Neural cell (in vitro differentiated cells): ENCODE measurements at regions not wholly inside any gene's neighbourhood (a gene's known extent, or its start where the extent isn't known, plus 50 kb on each side); places are given as distances from the start of the nearest gene placed in this dataset.
"Not testable (repeated sequence)": the region's sequence is repeated elsewhere in the genome, so short reads cannot be mapped to it uniquely, and the experiment has no call there.

Experiments
- POLR2AphosphoS5 ChIP-seq: IDR thresholded peaks from 2 replicates; pipeline ENCODE4 v1.6.1; 2012
- TF ChIP-seq, protein P1 (sequence below): fragments of 450-650 bp; IDR thresholded peaks from 2 replicates; pipeline ENCODE4 v1.5.1; 2014; ENCODE audit warnings: antibody characterized with exemption, mild to moderate bottlenecking, moderate library complexity; ENCODE audit not compliant: poor library complexity, severe bottlenecking

DNA sequence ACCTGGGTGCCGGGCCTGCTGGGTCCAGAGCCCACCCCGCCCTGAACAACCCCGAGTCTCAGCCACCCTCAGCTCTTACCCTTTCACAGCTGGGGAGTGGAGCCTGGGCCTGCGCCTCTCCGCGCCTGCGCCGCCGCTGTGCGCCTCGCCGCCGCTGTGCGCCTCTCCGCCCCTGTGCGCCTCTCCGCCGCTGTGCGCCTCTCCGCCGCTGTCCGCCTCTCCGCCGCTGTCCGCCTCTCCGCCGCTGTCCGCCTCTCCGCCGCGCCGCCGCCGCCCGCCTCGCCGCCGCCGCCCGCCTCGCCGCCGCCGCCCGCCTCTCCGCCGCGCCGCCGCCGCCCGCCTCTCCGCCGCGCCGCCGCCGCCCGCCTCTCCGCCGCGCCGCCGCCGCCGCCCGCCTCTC lies 544.4 kb downstream of the FOXD4L6 start:
- TF ChIP-seq, protein P1, sequence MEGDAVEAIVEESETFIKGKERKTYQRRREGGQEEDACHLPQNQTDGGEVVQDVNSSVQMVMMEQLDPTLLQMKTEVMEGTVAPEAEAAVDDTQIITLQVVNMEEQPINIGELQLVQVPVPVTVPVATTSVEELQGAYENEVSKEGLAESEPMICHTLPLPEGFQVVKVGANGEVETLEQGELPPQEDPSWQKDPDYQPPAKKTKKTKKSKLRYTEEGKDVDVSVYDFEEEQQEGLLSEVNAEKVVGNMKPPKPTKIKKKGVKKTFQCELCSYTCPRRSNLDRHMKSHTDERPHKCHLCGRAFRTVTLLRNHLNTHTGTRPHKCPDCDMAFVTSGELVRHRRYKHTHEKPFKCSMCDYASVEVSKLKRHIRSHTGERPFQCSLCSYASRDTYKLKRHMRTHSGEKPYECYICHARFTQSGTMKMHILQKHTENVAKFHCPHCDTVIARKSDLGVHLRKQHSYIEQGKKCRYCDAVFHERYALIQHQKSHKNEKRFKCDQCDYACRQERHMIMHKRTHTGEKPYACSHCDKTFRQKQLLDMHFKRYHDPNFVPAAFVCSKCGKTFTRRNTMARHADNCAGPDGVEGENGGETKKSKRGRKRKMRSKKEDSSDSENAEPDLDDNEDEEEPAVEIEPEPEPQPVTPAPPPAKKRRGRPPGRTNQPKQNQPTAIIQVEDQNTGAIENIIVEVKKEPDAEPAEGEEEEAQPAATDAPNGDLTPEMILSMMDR, result not testable (repeated sequence)
- peak; percentile 20 for TF ChIP-seq POLR2AphosphoS5
